ENCODE measurements at regions not wholly inside any gene's neighbourhood (a gene's known extent, or its start where the extent isn't known, plus 50 kb on each side); places are given as distances from the start of the nearest gene placed in this dataset.

DNA sequence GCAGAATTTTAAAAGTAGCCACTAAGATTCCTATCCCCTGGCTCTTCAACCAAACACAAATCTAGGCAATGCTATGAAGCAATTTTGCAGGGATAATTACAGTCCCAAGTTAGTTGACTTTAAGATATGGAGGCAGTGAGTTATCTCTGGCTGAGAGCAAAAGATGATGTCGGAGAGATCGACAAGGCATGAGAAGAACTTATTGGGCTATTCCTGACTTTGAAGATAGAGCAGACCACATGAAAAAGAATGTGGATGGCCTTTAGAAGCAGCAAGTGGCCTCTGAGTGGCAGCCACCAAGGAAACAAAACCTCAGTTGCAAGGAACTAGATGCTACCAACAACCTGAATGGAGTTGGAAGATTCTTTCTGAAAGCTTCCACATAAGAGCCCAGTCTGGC lies 58.2 kb upstream of the PPM1B start:
- in situ Hi-C loops (cut with HindIII; ENCODE audit: low pct_unique_long_range_greater_than_20kb, low sequenced_read_pairs) = no loop called here
- POLR2A ChIA-PET = no interaction called here
- H3K4me1 ChIP-seq (ENCODE audit: control insufficient read depth, insufficient read depth, low read length) = no peaks in the 10 kb centered on the region
- BruUV-seq (replicated peaks) = no TSS peak
- no peaks in the 10 kb centered on the region; the same call in 1 of the 2 replicates for H3K27me3 ChIP-seq (ENCODE audit: control insufficient read depth, insufficient read depth, low read length)
- H3K36me3 ChIP-seq (ENCODE audit: control insufficient read depth, insufficient read depth, low read length) = no peaks in the 10 kb centered on the region
- DNase-seq (ENCODE audit: low read depth, low spot score) = no peak
- TF ChIP-seq TCF7L2 (IDR thresholded peaks at IDR 0.05; ENCODE audit: low read depth, low read length) (no peak), SIN3A (IDR thresholded peaks at IDR 0.05; ENCODE audit: borderline replicate concordance, insufficient read depth, low read depth, low read length) (no peak), POLR2AphosphoS5 (IDR thresholded peaks at IDR 0.05; ENCODE audit: low read depth, low read length) (no peak), REST (IDR thresholded peaks at IDR 0.05; ENCODE audit: insufficient read depth in 1 of 2, low read depth in 2 of 2, low read length in 1 of 2) (no peak)
- TF ChIP-seq, protein P1, sequence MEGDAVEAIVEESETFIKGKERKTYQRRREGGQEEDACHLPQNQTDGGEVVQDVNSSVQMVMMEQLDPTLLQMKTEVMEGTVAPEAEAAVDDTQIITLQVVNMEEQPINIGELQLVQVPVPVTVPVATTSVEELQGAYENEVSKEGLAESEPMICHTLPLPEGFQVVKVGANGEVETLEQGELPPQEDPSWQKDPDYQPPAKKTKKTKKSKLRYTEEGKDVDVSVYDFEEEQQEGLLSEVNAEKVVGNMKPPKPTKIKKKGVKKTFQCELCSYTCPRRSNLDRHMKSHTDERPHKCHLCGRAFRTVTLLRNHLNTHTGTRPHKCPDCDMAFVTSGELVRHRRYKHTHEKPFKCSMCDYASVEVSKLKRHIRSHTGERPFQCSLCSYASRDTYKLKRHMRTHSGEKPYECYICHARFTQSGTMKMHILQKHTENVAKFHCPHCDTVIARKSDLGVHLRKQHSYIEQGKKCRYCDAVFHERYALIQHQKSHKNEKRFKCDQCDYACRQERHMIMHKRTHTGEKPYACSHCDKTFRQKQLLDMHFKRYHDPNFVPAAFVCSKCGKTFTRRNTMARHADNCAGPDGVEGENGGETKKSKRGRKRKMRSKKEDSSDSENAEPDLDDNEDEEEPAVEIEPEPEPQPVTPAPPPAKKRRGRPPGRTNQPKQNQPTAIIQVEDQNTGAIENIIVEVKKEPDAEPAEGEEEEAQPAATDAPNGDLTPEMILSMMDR (IDR thresholded peaks at IDR 0.05) = no peak
- H3K9me3 ChIP-seq (ENCODE audit: control insufficient read depth, insufficient read depth, low read depth, low read length) = no peaks in the 10 kb centered on the region
- CTCF ChIA-PET = no interaction called here
- no peak overlapping the region for H3K4me3 ChIP-seq (ENCODE audit: low read depth in 2 of 2, low read length in 2 of 2)
- no peak for ATAC-seq
- H3K27ac ChIP-seq (ENCODE audit: low read length) = no peak overlapping the region
- intact Hi-C loops (cut with micrococcal nuclease; ENCODE audit: unreplicated experiment) = no loop called here

- intact Hi-C loops (cut with micrococcal nuclease; ENCODE audit: unreplicated experiment) (no loop called here), in situ Hi-C loops (cut with HindIII; ENCODE audit: low pct_unique_long_range_greater_than_20kb, low sequenced_read_pairs) (no loop called here)
- TF ChIP-seq SIN3A (IDR thresholded peaks at IDR 0.05; ENCODE audit: borderline replicate concordance, insufficient read depth, low read depth, low read length) (no peak), REST (IDR thresholded peaks at IDR 0.05; ENCODE audit: insufficient read depth in 1 of 2, low read depth in 2 of 2, low read length in 1 of 2) (no peak), TCF7L2 (IDR thresholded peaks at IDR 0.05; ENCODE audit: low read depth, low read length) (no peak), POLR2AphosphoS5 (IDR thresholded peaks at IDR 0.05; ENCODE audit: low read depth, low read length) (no peak)
- TF ChIP-seq, protein P1 (IDR thresholded peaks at IDR 0.05) = no peak
- DNase-seq (ENCODE audit: low read depth, low spot score) = no peak
- no peak overlapping the region for H3K4me3 ChIP-seq (ENCODE audit: low read depth in 2 of 2, low read length in 2 of 2)
- no peak for ATAC-seq
- ChIA-PET CTCF (no interaction called here), POLR2A (no interaction called here)
- BruUV-seq (replicated peaks) = no TSS peak
- no peaks in the 10 kb centered on the region for H3K4me1 ChIP-seq (ENCODE audit: control insufficient read depth, insufficient read depth, low read length)
- H3K9me3 ChIP-seq (ENCODE audit: control insufficient read depth, insufficient read depth, low read depth, low read length) = no peaks in the 10 kb centered on the region
- no peaks in the 10 kb centered on the region for H3K36me3 ChIP-seq (ENCODE audit: control insufficient read depth, insufficient read depth, low read length)
- H3K27me3 ChIP-seq (ENCODE audit: control insufficient read depth, insufficient read depth, low read length) = no peaks in the 10 kb centered on the region; the same call in 1 of the 2 replicates
- H3K27ac ChIP-seq (ENCODE audit: low read length) = no peak overlapping the region
These were observed 56.6 kb upstream of the PPM1B start for GRCh38 chr2:44112096-44112495.
